HG03571 (cell line): ENCODE measurements at regions not wholly inside any gene's neighbourhood (a gene's known extent, or its start where the extent isn't known, plus 50 kb on each side); places are given as distances from the start of the nearest gene placed in this dataset.

Experiments
- ATAC-seq: cut with Tn5 transposase; IDR thresholded peaks from one replicate; pipeline ENCODE4 v1.9.1; 2021; ENCODE audit not compliant: unreplicated experiment

GRCh38 chr15:47383801-47384200 is 333.5 kb upstream of the SEMA6D start:
- no peak for ATAC-seq

GRCh38 chr15:47384341-47384740 is 333.0 kb upstream of the SEMA6D start:
- no peak for ATAC-seq

- ATAC-seq: no peak
Measured at GRCh38 chr15:47384776-47385175, 332.5 kb upstream of the SEMA6D start.

GRCh38 chr15:47386459-47386858 is 330.8 kb upstream of the SEMA6D start:
- ATAC-seq: no peak

GRCh38 chr15:47388299-47388698 is 329.0 kb upstream of the SEMA6D start:
- ATAC-seq: no peak

GRCh38 chr15:47390208-47390765 is 327.0 kb upstream of the SEMA6D start:
- no peak for ATAC-seq

GRCh38 chr15:47394286-47394809 is 323.0 kb upstream of the SEMA6D start:
- no peak for ATAC-seq

- no peak for ATAC-seq
Measured at GRCh38 chr15:47395076-47395475, 322.2 kb upstream of the SEMA6D start.

GRCh38 chr15:47397655-47398054 is 319.6 kb upstream of the SEMA6D start:
- no peak for ATAC-seq

GRCh38 chr15:47398132-47398531 is 319.2 kb upstream of the SEMA6D start:
- ATAC-seq: no peak

- ATAC-seq: no peak
Measured at GRCh38 chr15:47398594-47398993, 318.7 kb upstream of the SEMA6D start.

- no peak for ATAC-seq
Measured at GRCh38 chr15:47399100-47399499, 318.2 kb upstream of the SEMA6D start.

GRCh38 chr15:47400603-47401002 is 316.7 kb upstream of the SEMA6D start:
- ATAC-seq: no peak

GRCh38 chr15:47401427-47401826 is 315.9 kb upstream of the SEMA6D start:
- ATAC-seq: no peak

- no peak for ATAC-seq
Measured at GRCh38 chr15:47402829-47403228, 314.5 kb upstream of the SEMA6D start.

- ATAC-seq: no peak
Measured at GRCh38 chr15:47404877-47405276, 312.4 kb upstream of the SEMA6D start.

- ATAC-seq: no peak
Measured at GRCh38 chr15:47405365-47406162, 311.7 kb upstream of the SEMA6D start.

GRCh38 chr15:47407692-47408091 is 309.6 kb upstream of the SEMA6D start:
- ATAC-seq: no peak

GRCh38 chr15:47409038-47409437 is 308.3 kb upstream of the SEMA6D start:
- ATAC-seq: no peak

- ATAC-seq: no peak
Measured at GRCh38 chr15:47409600-47409999, 307.7 kb upstream of the SEMA6D start.

GRCh38 chr15:47410247-47410646 is 307.1 kb upstream of the SEMA6D start:
- ATAC-seq: no peak

GRCh38 chr15:47411733-47412132 is 305.6 kb upstream of the SEMA6D start:
- ATAC-seq: no peak

GRCh38 chr15:47412136-47412535 is 305.2 kb upstream of the SEMA6D start:
- ATAC-seq: no peak
